Panc1 (cell line): ENCODE measurements at regions not wholly inside any gene's neighbourhood (a gene's known extent, or its start where the extent isn't known, plus 50 kb on each side); places are given as distances from the start of the nearest gene placed in this dataset.

Experiments used
- ATAC-seq: fragments of 200-7000 bp; cut with Tn5 transposase; 2 replicates; pipeline ENCODE4 v1.9.1; 2020; ENCODE audit warnings: mild to moderate bottlenecking, moderate library complexity
- BruUV-seq: library from RNA; stranded (reverse); fragments of 400-500 nt; replicated peaks from 2 replicates; lab custom pipeline; 2021; lab: Mats Ljungman, UMichigan
- CTCF ChIA-PET: fragments of 300-600 bp; sonication (Branson Sonifier 250); formaldehyde crosslinking; loops from one replicate; lab custom pipeline; 2022; ENCODE audit warnings: antibody characterized with exemption; lab: Charles Lee
- POLR2A ChIA-PET: fragments of 300-600 bp; sonication (Branson Sonifier 250); formaldehyde crosslinking; loops from one replicate; lab custom pipeline; 2022; ENCODE audit warnings: antibody characterized with exemption; lab: Charles Lee
- DNase-seq: peaks from one replicate; pipeline ENCODE4 v3.0.0-alpha.2; 2010; ENCODE audit warnings: low read depth, low spot score
- H3K27ac ChIP-seq: 2 replicates; pipeline ENCODE4 v1.5.1; 2011; ENCODE audit warnings: mild to moderate bottlenecking, low read length, inconsistent platforms
- H3K27me3 ChIP-seq: fragments of 200-500 bp; sonication (Bioruptor generic); 2 replicates; pipeline ENCODE4 v1.6.0; 2014; ENCODE audit warnings: low read length, inconsistent platforms; ENCODE audit not compliant: control insufficient read depth, insufficient read depth
- H3K36me3 ChIP-seq: fragments of 200-500 bp; sonication (Bioruptor generic); 2 replicates; pipeline ENCODE4 v1.5.1; 2014; ENCODE audit warnings: inconsistent platforms, mild to moderate bottlenecking, low read length, moderate library complexity; ENCODE audit not compliant: control insufficient read depth, insufficient read depth
- H3K4me1 ChIP-seq: 2 replicates; pipeline ENCODE4 v1.5.1; 2011; ENCODE audit warnings: inconsistent platforms, mild to moderate bottlenecking, low read length, moderate library complexity; ENCODE audit not compliant: control insufficient read depth, insufficient read depth
- H3K4me3 ChIP-seq, 2 experiments: 2 replicates each; pipeline ENCODE4 v1.5.1; 2011 to 2012; ENCODE audit warnings: low read depth in 2 of 2, low read length in 2 of 2, mild to moderate bottlenecking in 2 of 2, inconsistent platforms in 1 of 2, moderate library complexity in 1 of 2
- H3K9me3 ChIP-seq: fragments of 200-500 bp; sonication (Bioruptor generic); 2 replicates; pipeline ENCODE4 v1.5.1; 2014; ENCODE audit warnings: low read depth, mild to moderate bottlenecking, inconsistent platforms, low read length, moderate library complexity; ENCODE audit not compliant: control insufficient read depth, insufficient read depth
- POLR2AphosphoS5 ChIP-seq: IDR thresholded peaks from 2 replicates; pipeline ENCODE4 v1.6.1; 2012; ENCODE audit warnings: mild to moderate bottlenecking, low read depth, low read length, moderate library complexity
- SIN3A ChIP-seq: IDR thresholded peaks from 2 replicates; pipeline ENCODE4 v1.6.1; 2012; ENCODE audit warnings: low read depth, mild to moderate bottlenecking, low read length, moderate library complexity, borderline replicate concordance; ENCODE audit not compliant: insufficient read depth
- TCF7L2 ChIP-seq: IDR thresholded peaks from 2 replicates; pipeline ENCODE4 v1.6.1; 2011; ENCODE audit warnings: mild to moderate bottlenecking, low read depth, low read length, inconsistent platforms
- in situ Hi-C: cut with HindIII; loops from 2 replicates; pipeline ENCODE4 v1.10.0; 2016; ENCODE audit warnings: low sequenced_read_pairs, low pct_unique_long_range_greater_than_20kb
- intact Hi-C: fragments of 100-400 bp; cut with micrococcal nuclease; formaldehyde crosslinking; loops from one replicate; pipeline ENCODE4 v1.10.0; 2022; ENCODE audit not compliant: unreplicated experiment
- TF ChIP-seq, protein P1 (sequence below): fragments of 450-650 bp; IDR thresholded peaks from 2 replicates; pipeline ENCODE4 v1.5.1; 2017; ENCODE audit warnings: mild to moderate bottlenecking
- TF ChIP-seq, protein P2 (sequence below), 2 experiments: IDR thresholded peaks; 2 replicates each; pipeline ENCODE4 v1.6.1; 2011 to 2012; ENCODE audit warnings: low read depth in 2 of 2, control low read depth in 1 of 2, low read length in 1 of 2, mild to moderate bottlenecking in 1 of 2, moderate library complexity in 1 of 2; ENCODE audit not compliant: insufficient read depth in 1 of 2

DNA sequence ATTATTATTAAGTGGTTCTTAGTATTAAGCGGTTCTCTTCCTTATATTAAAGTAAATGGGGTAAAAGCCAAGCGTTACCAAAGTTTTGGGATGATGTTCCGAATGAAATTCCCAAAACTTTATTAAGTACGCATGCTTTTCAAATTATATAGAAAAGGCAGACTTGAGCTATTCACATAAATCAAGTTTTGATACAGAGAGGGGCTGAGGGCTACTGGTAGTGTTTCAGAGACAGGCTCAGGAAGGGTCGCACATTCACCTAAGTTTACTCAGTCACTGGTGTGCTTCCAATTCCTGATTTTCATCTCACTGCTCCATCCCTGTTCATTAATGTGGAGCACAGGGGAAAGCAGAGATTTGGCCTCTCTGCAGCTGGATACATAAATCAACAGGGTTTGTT lies 652.2 kb downstream of the QKI start:
- no peak overlapping the region for H3K4me3 ChIP-seq
- DNase-seq (no peak), ATAC-seq (no peak)
- no TSS peak for BruUV-seq
- H3K36me3 ChIP-seq, result no peaks in the 10 kb centered on the region
- intact Hi-C loops, result no loop called here
- TF ChIP-seq TCF7L2, result no peak
- TF ChIP-seq, protein P1, sequence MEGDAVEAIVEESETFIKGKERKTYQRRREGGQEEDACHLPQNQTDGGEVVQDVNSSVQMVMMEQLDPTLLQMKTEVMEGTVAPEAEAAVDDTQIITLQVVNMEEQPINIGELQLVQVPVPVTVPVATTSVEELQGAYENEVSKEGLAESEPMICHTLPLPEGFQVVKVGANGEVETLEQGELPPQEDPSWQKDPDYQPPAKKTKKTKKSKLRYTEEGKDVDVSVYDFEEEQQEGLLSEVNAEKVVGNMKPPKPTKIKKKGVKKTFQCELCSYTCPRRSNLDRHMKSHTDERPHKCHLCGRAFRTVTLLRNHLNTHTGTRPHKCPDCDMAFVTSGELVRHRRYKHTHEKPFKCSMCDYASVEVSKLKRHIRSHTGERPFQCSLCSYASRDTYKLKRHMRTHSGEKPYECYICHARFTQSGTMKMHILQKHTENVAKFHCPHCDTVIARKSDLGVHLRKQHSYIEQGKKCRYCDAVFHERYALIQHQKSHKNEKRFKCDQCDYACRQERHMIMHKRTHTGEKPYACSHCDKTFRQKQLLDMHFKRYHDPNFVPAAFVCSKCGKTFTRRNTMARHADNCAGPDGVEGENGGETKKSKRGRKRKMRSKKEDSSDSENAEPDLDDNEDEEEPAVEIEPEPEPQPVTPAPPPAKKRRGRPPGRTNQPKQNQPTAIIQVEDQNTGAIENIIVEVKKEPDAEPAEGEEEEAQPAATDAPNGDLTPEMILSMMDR, result no peak
- no peak for TF ChIP-seq POLR2AphosphoS5
- TF ChIP-seq SIN3A, result no peak
- TF ChIP-seq, protein P2, sequence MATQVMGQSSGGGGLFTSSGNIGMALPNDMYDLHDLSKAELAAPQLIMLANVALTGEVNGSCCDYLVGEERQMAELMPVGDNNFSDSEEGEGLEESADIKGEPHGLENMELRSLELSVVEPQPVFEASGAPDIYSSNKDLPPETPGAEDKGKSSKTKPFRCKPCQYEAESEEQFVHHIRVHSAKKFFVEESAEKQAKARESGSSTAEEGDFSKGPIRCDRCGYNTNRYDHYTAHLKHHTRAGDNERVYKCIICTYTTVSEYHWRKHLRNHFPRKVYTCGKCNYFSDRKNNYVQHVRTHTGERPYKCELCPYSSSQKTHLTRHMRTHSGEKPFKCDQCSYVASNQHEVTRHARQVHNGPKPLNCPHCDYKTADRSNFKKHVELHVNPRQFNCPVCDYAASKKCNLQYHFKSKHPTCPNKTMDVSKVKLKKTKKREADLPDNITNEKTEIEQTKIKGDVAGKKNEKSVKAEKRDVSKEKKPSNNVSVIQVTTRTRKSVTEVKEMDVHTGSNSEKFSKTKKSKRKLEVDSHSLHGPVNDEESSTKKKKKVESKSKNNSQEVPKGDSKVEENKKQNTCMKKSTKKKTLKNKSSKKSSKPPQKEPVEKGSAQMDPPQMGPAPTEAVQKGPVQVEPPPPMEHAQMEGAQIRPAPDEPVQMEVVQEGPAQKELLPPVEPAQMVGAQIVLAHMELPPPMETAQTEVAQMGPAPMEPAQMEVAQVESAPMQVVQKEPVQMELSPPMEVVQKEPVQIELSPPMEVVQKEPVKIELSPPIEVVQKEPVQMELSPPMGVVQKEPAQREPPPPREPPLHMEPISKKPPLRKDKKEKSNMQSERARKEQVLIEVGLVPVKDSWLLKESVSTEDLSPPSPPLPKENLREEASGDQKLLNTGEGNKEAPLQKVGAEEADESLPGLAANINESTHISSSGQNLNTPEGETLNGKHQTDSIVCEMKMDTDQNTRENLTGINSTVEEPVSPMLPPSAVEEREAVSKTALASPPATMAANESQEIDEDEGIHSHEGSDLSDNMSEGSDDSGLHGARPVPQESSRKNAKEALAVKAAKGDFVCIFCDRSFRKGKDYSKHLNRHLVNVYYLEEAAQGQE (IDR thresholded peaks at IDR 0.05; ENCODE audit: insufficient read depth in 1 of 2, low read depth in 2 of 2, low read length in 1 of 2), result no peak
- no peaks in the 10 kb centered on the region for H3K9me3 ChIP-seq
- H3K4me1 ChIP-seq, result no peaks in the 10 kb centered on the region
- ChIA-PET POLR2A (no interaction called here), CTCF (no interaction called here)
- no peak overlapping the region for H3K27ac ChIP-seq
- H3K27me3 ChIP-seq, result no peaks in the 10 kb centered on the region
- in situ Hi-C loops, result no loop called here

DNA sequence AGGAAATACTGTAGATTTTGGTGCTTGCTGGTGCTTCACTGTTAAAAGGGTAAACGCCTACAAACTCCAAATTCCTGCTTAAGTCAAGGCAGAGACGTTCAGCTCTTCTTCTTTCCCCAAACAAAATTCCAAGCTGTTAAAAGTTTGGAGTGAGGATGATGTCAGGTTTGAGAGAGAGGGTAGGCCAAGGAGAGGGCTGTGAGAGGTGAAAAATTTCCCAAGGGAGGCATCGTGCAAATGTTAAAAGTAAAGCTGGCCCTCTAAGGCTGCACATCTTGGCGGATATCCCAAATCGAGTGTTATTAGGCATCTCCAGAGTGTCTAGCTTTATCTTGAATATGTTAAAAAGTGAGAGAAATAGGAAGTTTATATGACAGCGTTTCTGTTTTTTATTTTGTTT lies 651.8 kb downstream of the QKI start:
- DNase-seq (no peak), ATAC-seq (no peak)
- no peak overlapping the region for H3K27ac ChIP-seq
- no peaks in the 10 kb centered on the region for H3K27me3 ChIP-seq
- BruUV-seq, result no TSS peak
- POLR2A ChIA-PET, result no interaction called here
- CTCF ChIA-PET, result no interaction called here
- H3K4me3 ChIP-seq, result no peak overlapping the region
- no peaks in the 10 kb centered on the region for H3K36me3 ChIP-seq
- in situ Hi-C loops, result no loop called here
- H3K4me1 ChIP-seq, result no peaks in the 10 kb centered on the region
- intact Hi-C loops, result no loop called here
- TF ChIP-seq, protein P2 (IDR thresholded peaks at IDR 0.05; ENCODE audit: insufficient read depth in 1 of 2, low read depth in 2 of 2, low read length in 1 of 2), result no peak
- TF ChIP-seq POLR2AphosphoS5, result no peak
- TF ChIP-seq, protein P1, result no peak
- TF ChIP-seq SIN3A, result no peak
- no peak for TF ChIP-seq TCF7L2
- H3K9me3 ChIP-seq, result no peaks in the 10 kb centered on the region
